Skin of body (tissue), 1 donor: ENCODE measurements at regions not wholly inside any gene's neighbourhood (a gene's known extent, or its start where the extent isn't known, plus 50 kb on each side); places are given as distances from the start of the nearest gene placed in this dataset.

Experiments used
- DNase-seq: peaks from one replicate; lab custom pipeline; 2025; lab: John Stamatoyannopoulos, UW

- DNase-seq: no peak
These were observed 135.7 kb downstream of the DSEL start for GRCh38 chr18:67380867-67381266.

- no peak for DNase-seq
These were observed 136.5 kb downstream of the DSEL start for GRCh38 chr18:67379981-67380380.

GRCh38 chr18:67376372-67376771 is 140.1 kb downstream of the DSEL start:
- DNase-seq: no peak

GRCh38 chr18:67373636-67374035 is 142.9 kb downstream of the DSEL start:
- DNase-seq: no peak

- DNase-seq: no peak
These were observed 149.0 kb downstream of the DSEL start for GRCh38 chr18:67367540-67367939.

GRCh38 chr18:67363694-67364093 is 152.8 kb downstream of the DSEL start:
- no peak for DNase-seq

- DNase-seq: no peak
These were observed 153.6 kb downstream of the DSEL start for GRCh38 chr18:67362906-67363305.

- DNase-seq: peak; percentile 63
These were observed 156.4 kb downstream of the DSEL start for GRCh38 chr18:67359873-67360838.

GRCh38 chr18:67358947-67359346 is 157.6 kb downstream of the DSEL start:
- no peak for DNase-seq

GRCh38 chr18:67354692-67355091 is 161.8 kb downstream of the DSEL start:
- no peak for DNase-seq

- DNase-seq: no peak
These were observed 162.4 kb downstream of the DSEL start for GRCh38 chr18:67354091-67354490.

- no peak for DNase-seq
These were observed 169.1 kb downstream of the DSEL start for GRCh38 chr18:67347438-67347837.

GRCh38 chr18:67342159-67342558 is 174.4 kb downstream of the DSEL start:
- no peak for DNase-seq

GRCh38 chr18:67337696-67338095 is 178.8 kb downstream of the DSEL start:
- no peak for DNase-seq

GRCh38 chr18:67331857-67332256 is 184.7 kb downstream of the DSEL start:
- DNase-seq: no peak

GRCh38 chr18:67319109-67319508 is 197.4 kb downstream of the DSEL start:
- DNase-seq: no peak

GRCh38 chr18:67318651-67319050 is 197.9 kb downstream of the DSEL start:
- DNase-seq: no peak

- DNase-seq: no peak
These were observed 205.7 kb downstream of the DSEL start for GRCh38 chr18:67310826-67311225.

- no peak for DNase-seq
These were observed 207.7 kb downstream of the DSEL start for GRCh38 chr18:67308819-67309218.

- DNase-seq: no peak
These were observed 211.1 kb downstream of the DSEL start for GRCh38 chr18:67305466-67305865.

GRCh38 chr18:67302043-67302442 is 214.5 kb downstream of the DSEL start:
- DNase-seq: no peak

- no peak for DNase-seq
These were observed 214.9 kb downstream of the DSEL start for GRCh38 chr18:67301592-67301991.

- no peak for DNase-seq
These were observed 216.0 kb downstream of the DSEL start for GRCh38 chr18:67300498-67300897.
